PC-9 (cell line): ENCODE measurements at regions not wholly inside any gene's neighbourhood (a gene's known extent, or its start where the extent isn't known, plus 50 kb on each side); places are given as distances from the start of the nearest gene placed in this dataset.

ENCODE experiments used
- BruUV-seq: library from RNA; stranded (reverse); fragments of 400-500 nt; replicated peaks from 2 replicates; lab custom pipeline; 2021; lab: Mats Ljungman, UMichigan
- CTCF ChIA-PET: fragments of 300-600 bp; sonication (Branson Sonifier 250); formaldehyde crosslinking; loops from one replicate; lab custom pipeline; 2022; ENCODE audit warnings: antibody characterized with exemption; lab: Charles Lee
- POLR2A ChIA-PET: fragments of 300-600 bp; sonication (Branson Sonifier 250); formaldehyde crosslinking; loops from one replicate; lab custom pipeline; 2022; ENCODE audit warnings: antibody characterized with exemption; ENCODE audit not compliant: unreplicated experiment; lab: Charles Lee
- DNase-seq, 2 experiments: peaks; one replicate each; pipeline versions ENCODE4 v3.0.0 to v3.0.0-alpha.2; 2015 to 2022; ENCODE audit warnings: mixed read lengths in 1 of 2
- H2AFZ ChIP-seq: fragments of 200-600 bp; sonication (generic); 2 replicates; pipeline ENCODE4 v1.8.1; 2017; ENCODE audit warnings: antibody characterized with exemption
- H3F3A ChIP-seq: fragments of 200-600 bp; sonication (generic); 2 replicates; pipeline ENCODE4 v1.8.1; 2017; ENCODE audit warnings: antibody characterized with exemption, mild to moderate bottlenecking, low read depth; ENCODE audit not compliant: insufficient read depth
- H3K27ac ChIP-seq: fragments of 200-600 bp; sonication (generic); 2 replicates; pipeline ENCODE4 v1.6.1; 2016; ENCODE audit warnings: mixed run types
- H3K27me3 ChIP-seq: fragments of 200-600 bp; sonication (generic); 2 replicates; pipeline ENCODE4 v1.6.1; 2016; ENCODE audit warnings: low read depth, mixed run types; ENCODE audit not compliant: insufficient read depth
- H3K36me3 ChIP-seq: fragments of 200-600 bp; sonication (generic); 2 replicates; pipeline ENCODE4 v1.6.1; 2016; ENCODE audit warnings: low read depth, mixed run types
- H3K4me1 ChIP-seq: fragments of 200-600 bp; sonication (generic); replicated peaks from 2 replicates; pipeline ENCODE4 v1.6.1; 2016; ENCODE audit warnings: mixed run types; ENCODE audit not compliant: insufficient read depth
- H3K4me2 ChIP-seq: fragments of 200-600 bp; sonication (generic); 2 replicates; pipeline ENCODE4 v1.6.1; 2017; ENCODE audit warnings: mixed run types
- H3K4me3 ChIP-seq: fragments of 200-600 bp; sonication (generic); 2 replicates; pipeline ENCODE4 v1.6.1; 2016; ENCODE audit warnings: mixed run types
- H3K79me2 ChIP-seq: fragments of 200-600 bp; sonication (generic); 2 replicates; pipeline ENCODE4 v1.6.1; 2017; ENCODE audit warnings: low read depth, mixed run types
- H3K9me2 ChIP-seq: fragments of 200-600 bp; sonication (generic); 2 replicates; pipeline ENCODE4 v1.8.1; 2017; ENCODE audit warnings: mild to moderate bottlenecking; ENCODE audit not compliant: insufficient read depth
- H3K9me3 ChIP-seq: fragments of 200-600 bp; sonication (generic); 2 replicates; pipeline ENCODE4 v1.8.1; 2016; ENCODE audit warnings: low read depth; ENCODE audit not compliant: insufficient read depth
- H4K20me1 ChIP-seq: fragments of 200-600 bp; sonication (generic); 2 replicates; pipeline ENCODE4 v1.8.1; 2017; ENCODE audit not compliant: insufficient read depth
- CTCF ChIP-seq: fragments of 200-600 bp; sonication (generic); conservative IDR thresholded peaks from 2 replicates; pipeline ENCODE4 v1.6.1; 2017; ENCODE audit warnings: mixed run types, antibody characterized with exemption, mild to moderate bottlenecking, moderate library complexity
- EZH2 ChIP-seq: fragments of 200-600 bp; sonication (generic); IDR thresholded peaks from 2 replicates; pipeline ENCODE4 v1.8.0; 2017; ENCODE audit warnings: antibody characterized with exemption, low read depth
- intact Hi-C: fragments of 100-400 bp; cut with micrococcal nuclease; formaldehyde crosslinking; loops from one replicate; pipeline ENCODE4 v1.10.0; 2022; ENCODE audit not compliant: unreplicated experiment

- CTCF ChIA-PET = interaction anchor here (0.6 kb wide), 3 partner anchors 556 to 1658 kb away, joined by 3 to 4 read pairs (median 3); no protein-coding TSS in a partner anchor
- intact Hi-C loops = no loop called here
- peak in 1 of 2 experiments; percentile 54 for DNase-seq
These were observed 252.8 kb downstream of the CDH26 start for GRCh38 chr20:60210779-60211617.

GRCh38 chr20:60211618-60212463 lies 253.6 kb downstream of the CDH26 start:
- ChIA-PET POLR2A (no interaction called here), CTCF (interaction anchor here (0.6 to 0.7 kb wide), 3 partner anchors 556 to 1657 kb away, joined by 3 to 6 read pairs (median 4); no protein-coding TSS in a partner anchor)
- Histone ChIP-seq H3K36me3 (no peaks in the 10 kb centered on the region), H3K4me1 (no peaks in the 10 kb centered on the region), H4K20me1 (no peaks in the 10 kb centered on the region), H3F3A (no peaks in the 10 kb centered on the region), H3K4me2 (no peak overlapping the region), H3K4me3 (no peak overlapping the region), H2AFZ (no peak overlapping the region), H3K9me3 (no peaks in the 10 kb centered on the region), H3K27ac (no peak overlapping the region), H3K9me2 (no peaks in the 10 kb centered on the region), H3K27me3 (peaks cover 77% of the 10 kb centered on the region), H3K79me2 (no peaks in the 10 kb centered on the region)
- BruUV-seq = no TSS peak
- TF ChIP-seq CTCF = no peak
- no peak for TF ChIP-seq EZH2
- DNase-seq = no peak
- intact Hi-C loops = no loop called here

More at GRCh38 chr20:60210779-60211617, 252.8 kb downstream of the CDH26 start:
- Histone ChIP-seq H3K9me2 (no peaks in the 10 kb centered on the region), H3K4me1 (no peaks in the 10 kb centered on the region), H2AFZ (no peak overlapping the region), H3K27me3 (peaks cover 68% of the 10 kb centered on the region), H3K27ac (no peak overlapping the region), H3K4me3 (no peak overlapping the region), H4K20me1 (no peaks in the 10 kb centered on the region), H3K9me3 (no peaks in the 10 kb centered on the region), H3K79me2 (no peaks in the 10 kb centered on the region), H3F3A (no peaks in the 10 kb centered on the region), H3K36me3 (no peaks in the 10 kb centered on the region), H3K4me2 (peak overlapping the region; percentile 26; the same call in 1 of the 2 replicates)
- TF ChIP-seq CTCF = peak; percentile 94
- no peak for TF ChIP-seq EZH2
- BruUV-seq = no TSS peak
- POLR2A ChIA-PET = no interaction called here

- ChIA-PET CTCF (interaction anchor here (0.7 kb wide), 1 partner anchor 911 kb away, joined by 6 read pairs; no protein-coding TSS in a partner anchor), POLR2A (no interaction called here)
- no peaks in the 10 kb centered on the region for H3K9me3 ChIP-seq
- H3K9me2 ChIP-seq = no peaks in the 10 kb centered on the region
- H3K4me1 ChIP-seq = no peaks in the 10 kb centered on the region
- no peaks in the 10 kb centered on the region for H4K20me1 ChIP-seq
- H3K27ac ChIP-seq = no peak overlapping the region
- no peak overlapping the region for H2AFZ ChIP-seq
- no TSS peak for BruUV-seq
- H3K36me3 ChIP-seq = no peaks in the 10 kb centered on the region
- no peaks in the 10 kb centered on the region for H3K79me2 ChIP-seq
- intact Hi-C loops = no loop called here
- H3K27me3 ChIP-seq = peaks cover 84% of the 10 kb centered on the region
- H3F3A ChIP-seq = no peaks in the 10 kb centered on the region
- TF ChIP-seq CTCF = no peak
- no peak for TF ChIP-seq EZH2
- H3K4me3 ChIP-seq = no peak overlapping the region
- DNase-seq = no peak
- H3K4me2 ChIP-seq = no peak overlapping the region
These were observed 254.5 kb downstream of the CDH26 start for GRCh38 chr20:60212695-60213094.
